Tibial nerve (tissue), 3 donors: ENCODE measurements at regions not wholly inside any gene's neighbourhood (a gene's known extent, or its start where the extent isn't known, plus 50 kb on each side); places are given as distances from the start of the nearest gene placed in this dataset.

Source experiments
- CTCF ChIP-seq, 5 experiments: fragments of 200-600 bp in 3 of 5; fragments of 450-650 bp in 2 of 5; sonication (generic) in 3 of 5; IDR thresholded peaks; one replicate each; pipeline ENCODE4 v1.5.1; 2016 to 2019; ENCODE audit warnings: antibody characterized with exemption in 5 of 5, mild to moderate bottlenecking in 3 of 5, moderate library complexity in 2 of 5
- POLR2A ChIP-seq, 2 donors: fragments of 450-650 bp; IDR thresholded peaks; one replicate each; pipeline ENCODE4 v1.6.1; 2017; ENCODE audit warnings: antibody characterized with exemption in 2 of 2, mild to moderate bottlenecking in 2 of 2, moderate library complexity in 2 of 2

GRCh38 chr7:106548491-106548890 lies 112.5 kb downstream of the CCDC71L start:
- no peak for TF ChIP-seq POLR2A (IDR thresholded peaks at IDR 0.05)
- no peak for TF ChIP-seq CTCF (IDR thresholded peaks at IDR 0.05)
